ENCODE measurements at regions not wholly inside any gene's neighbourhood (a gene's known extent, or its start where the extent isn't known, plus 50 kb on each side); places are given as distances from the start of the nearest gene placed in this dataset.

GRCh38 chr16:59909262-59909661, 1175.1 kb upstream of the GOT2 start:
- TF ChIP-seq, protein P1, sequence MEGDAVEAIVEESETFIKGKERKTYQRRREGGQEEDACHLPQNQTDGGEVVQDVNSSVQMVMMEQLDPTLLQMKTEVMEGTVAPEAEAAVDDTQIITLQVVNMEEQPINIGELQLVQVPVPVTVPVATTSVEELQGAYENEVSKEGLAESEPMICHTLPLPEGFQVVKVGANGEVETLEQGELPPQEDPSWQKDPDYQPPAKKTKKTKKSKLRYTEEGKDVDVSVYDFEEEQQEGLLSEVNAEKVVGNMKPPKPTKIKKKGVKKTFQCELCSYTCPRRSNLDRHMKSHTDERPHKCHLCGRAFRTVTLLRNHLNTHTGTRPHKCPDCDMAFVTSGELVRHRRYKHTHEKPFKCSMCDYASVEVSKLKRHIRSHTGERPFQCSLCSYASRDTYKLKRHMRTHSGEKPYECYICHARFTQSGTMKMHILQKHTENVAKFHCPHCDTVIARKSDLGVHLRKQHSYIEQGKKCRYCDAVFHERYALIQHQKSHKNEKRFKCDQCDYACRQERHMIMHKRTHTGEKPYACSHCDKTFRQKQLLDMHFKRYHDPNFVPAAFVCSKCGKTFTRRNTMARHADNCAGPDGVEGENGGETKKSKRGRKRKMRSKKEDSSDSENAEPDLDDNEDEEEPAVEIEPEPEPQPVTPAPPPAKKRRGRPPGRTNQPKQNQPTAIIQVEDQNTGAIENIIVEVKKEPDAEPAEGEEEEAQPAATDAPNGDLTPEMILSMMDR (IDR thresholded peaks at IDR 0.05; ENCODE audit: poor library complexity) = no peak
- TF ChIP-seq EZH2 (IDR thresholded peaks at IDR 0.05; ENCODE audit: borderline replicate concordance) (no peak), EZH2phosphoT487 (IDR thresholded peaks at IDR 0.05; ENCODE audit: low read depth, severe bottlenecking, unreplicated experiment) (no peak)

All from hepatocyte (in vitro differentiated cells).